Choroid plexus epithelial cell (primary cell): ENCODE measurements at regions not wholly inside any gene's neighbourhood (a gene's known extent, or its start where the extent isn't known, plus 50 kb on each side); places are given as distances from the start of the nearest gene placed in this dataset.
"Not testable (repeated sequence)": the region's sequence is repeated elsewhere in the genome, so short reads cannot be mapped to it uniquely, and the experiment has no call there.

ENCODE experiments used
- DNase-seq: peaks from one replicate; pipeline ENCODE4 v3.0.0-alpha.2; 2010; ENCODE audit warnings: low read depth
- H3K4me3 ChIP-seq: 2 replicates; pipeline ENCODE4 v1.5.1; 2011; ENCODE audit warnings: low read depth, mild to moderate bottlenecking, control low read depth, low read length, moderate library complexity
- CTCF ChIP-seq: conservative IDR thresholded peaks from 2 replicates; pipeline ENCODE4 v1.5.1; 2011; ENCODE audit warnings: low read depth, mild to moderate bottlenecking, control low read depth, inconsistent platforms, low read length, moderate library complexity

- DNase-seq: no peak
- TF ChIP-seq CTCF: no peak
- H3K4me3 ChIP-seq: no peak overlapping the region
Observed at GRCh38 chr12:74595696-74596095, 58.1 kb downstream of the ATXN7L3B start.

GRCh38 chr12:74598819-74599218 is 61.2 kb downstream of the ATXN7L3B start:
- TF ChIP-seq CTCF: no peak
- no peak for DNase-seq
- no peak overlapping the region for H3K4me3 ChIP-seq

GRCh38 chr12:74599932-74600331 is 62.3 kb downstream of the ATXN7L3B start:
- no peak for DNase-seq
- no peak overlapping the region for H3K4me3 ChIP-seq
- TF ChIP-seq CTCF: no peak

GRCh38 chr12:74600817-74601216 is 63.2 kb downstream of the ATXN7L3B start:
- not testable (repeated sequence) for DNase-seq, H3K4me3 ChIP-seq

- no peak for TF ChIP-seq CTCF
- no peak overlapping the region for H3K4me3 ChIP-seq
- DNase-seq: no peak
Observed at GRCh38 chr12:74602881-74603672, 65.4 kb downstream of the ATXN7L3B start.

- no peak for DNase-seq
- TF ChIP-seq CTCF: no peak
- no peak overlapping the region for H3K4me3 ChIP-seq
Observed at GRCh38 chr12:74608231-74608775, 70.7 kb downstream of the ATXN7L3B start.

GRCh38 chr12:74610711-74611110 is 73.1 kb downstream of the ATXN7L3B start:
- DNase-seq: no peak
- no peak overlapping the region for H3K4me3 ChIP-seq
- TF ChIP-seq CTCF: no peak
